Duodenal mucosa (tissue), 2 donors: ENCODE measurements at regions not wholly inside any gene's neighbourhood (a gene's known extent, or its start where the extent isn't known, plus 50 kb on each side); places are given as distances from the start of the nearest gene placed in this dataset.

Source experiments
- H3K27ac ChIP-seq: one replicate; pipeline ENCODE4 v1.7.0; 2013; ENCODE audit warnings: low read depth, low read length
- H3K27me3 ChIP-seq, 2 donors: one replicate each; pipeline ENCODE4 v1.7.0; 2013; ENCODE audit warnings: low read length in 2 of 2, control low read depth in 1 of 2; ENCODE audit not compliant: insufficient read depth in 2 of 2, control insufficient read depth in 1 of 2
- H3K36me3 ChIP-seq, 2 donors: one replicate each; pipeline ENCODE4 v1.7.0; 2013; ENCODE audit warnings: low read length in 2 of 2, control low read depth in 1 of 2; ENCODE audit not compliant: insufficient read depth in 2 of 2, control insufficient read depth in 1 of 2
- H3K4me1 ChIP-seq, 2 donors: one replicate each; pipeline ENCODE4 v1.7.0; 2013; ENCODE audit warnings: low read length in 2 of 2, control low read depth in 1 of 2; ENCODE audit not compliant: insufficient read depth in 2 of 2, control insufficient read depth in 1 of 2
- H3K4me3 ChIP-seq, 2 donors: one replicate each; pipeline ENCODE4 v1.7.0; 2013; ENCODE audit warnings: low read length in 2 of 2, low read depth in 1 of 2
- H3K9ac ChIP-seq, 2 donors: one replicate each; pipeline ENCODE4 v1.7.0; 2013; ENCODE audit warnings: low read length in 2 of 2, low read depth in 1 of 2
- H3K9me3 ChIP-seq, 2 donors: one replicate each; pipeline ENCODE4 v1.7.0; 2013; ENCODE audit warnings: low read length in 2 of 2, control low read depth in 1 of 2; ENCODE audit not compliant: control insufficient read depth in 1 of 2

DNA sequence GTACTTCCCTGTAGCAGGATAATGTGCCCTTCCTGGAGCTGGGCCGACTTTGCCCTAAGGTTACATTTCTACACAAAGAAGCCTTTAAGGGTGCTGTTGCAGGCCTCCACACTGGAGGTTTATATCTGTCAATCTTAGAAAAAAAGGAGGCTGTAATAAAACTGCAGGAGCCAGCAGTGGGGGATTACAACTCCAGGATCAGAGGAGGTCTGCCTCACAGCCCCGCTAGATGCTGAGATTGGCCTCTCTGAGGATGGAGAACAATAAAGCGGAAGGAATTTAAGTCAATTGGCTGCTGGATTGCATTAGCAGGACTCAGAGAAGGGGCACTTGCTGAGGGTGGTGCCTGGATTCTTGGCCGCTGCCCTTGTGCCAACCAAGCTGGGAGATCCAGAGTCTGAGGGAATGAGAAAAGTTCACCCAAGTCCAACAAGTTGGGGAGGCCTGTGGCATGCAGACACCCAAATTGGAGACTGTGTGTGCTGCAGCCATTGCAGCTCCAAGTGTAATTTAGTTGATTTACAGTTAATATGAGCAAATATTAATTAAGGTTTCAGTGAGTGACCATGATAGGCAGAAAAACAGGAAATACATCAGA, 99.0 kb upstream of the SSBP2 start:
- Histone ChIP-seq H3K9me3 (no peaks in the 10 kb centered on the region), H3K4me3 (peak overlapping the region in 1 of 2 donors; percentile 9), H3K4me1 (peaks cover 23 to 25% of the 10 kb centered on the region in 2 donors), H3K27me3 (no peaks in the 10 kb centered on the region), H3K9ac (no peak overlapping the region), H3K27ac (no peak overlapping the region), H3K36me3 (no peaks in the 10 kb centered on the region)

DNA sequence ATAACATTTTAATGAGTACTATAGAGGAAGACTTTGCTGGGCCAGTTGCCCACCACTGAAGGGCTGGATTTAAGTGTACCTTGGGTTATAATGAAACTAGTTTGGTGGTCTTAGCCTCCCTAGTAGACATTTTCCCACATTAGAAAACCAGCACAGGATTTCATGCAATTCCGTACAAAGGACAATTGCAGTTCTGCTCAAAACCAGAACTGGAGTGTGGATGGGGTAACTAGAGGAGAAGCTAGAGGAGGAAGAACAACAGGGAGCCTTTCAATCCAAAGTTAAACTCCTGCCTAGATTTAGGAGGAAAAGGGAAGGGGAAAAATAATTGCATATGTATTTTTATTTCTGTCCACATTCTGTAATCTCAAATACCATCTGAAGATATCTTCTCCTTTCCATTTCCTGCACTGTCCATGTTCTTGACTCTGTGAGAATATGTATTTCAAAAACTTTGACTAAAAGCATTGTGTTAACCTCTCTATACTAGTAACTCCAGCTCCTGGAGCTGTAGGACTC, 97.5 kb upstream of the SSBP2 start:
- Histone ChIP-seq H3K36me3 (no peaks in the 10 kb centered on the region), H3K4me1 (peaks cover 23 to 25% of the 10 kb centered on the region in 2 donors), H3K27ac (no peak overlapping the region), H3K9me3 (no peaks in the 10 kb centered on the region), H3K9ac (no peak overlapping the region), H3K4me3 (peak overlapping the region; percentile 3 to 30), H3K27me3 (no peaks in the 10 kb centered on the region)

DNA sequence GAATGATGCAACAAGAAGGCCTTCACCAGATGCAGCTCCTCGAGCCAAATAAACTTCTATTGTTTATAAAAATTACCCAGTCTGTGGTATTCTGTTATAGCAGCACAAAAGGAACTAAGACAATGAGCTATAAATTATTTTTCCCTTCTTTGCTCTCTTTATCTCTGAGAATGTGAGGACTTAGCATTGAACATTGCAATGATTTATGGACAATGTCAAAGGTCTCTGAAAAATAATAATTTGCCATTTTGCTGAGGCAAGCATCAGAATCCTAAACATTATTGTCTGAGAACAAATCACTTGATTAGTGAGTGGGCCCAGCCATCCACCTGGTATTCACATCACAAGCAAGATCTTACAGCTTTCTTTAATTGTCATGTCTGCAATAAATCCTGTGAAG, 95.4 kb upstream of the SSBP2 start:
- Histone ChIP-seq H3K9me3 (no peaks in the 10 kb centered on the region), H3K4me3 (no peak overlapping the region), H3K9ac (no peak overlapping the region), H3K4me1 (peaks cover 16 to 24% of the 10 kb centered on the region in 2 donors), H3K27me3 (no peaks in the 10 kb centered on the region), H3K36me3 (no peaks in the 10 kb centered on the region), H3K27ac (no peak overlapping the region)

GRCh38 chr5:81843845-81844244, 92.9 kb upstream of the SSBP2 start:
- H3K4me1 ChIP-seq = no peaks in the 10 kb centered on the region
- no peaks in the 10 kb centered on the region for H3K36me3 ChIP-seq
- no peak overlapping the region for H3K4me3 ChIP-seq
- H3K9ac ChIP-seq = no peak overlapping the region
- H3K27ac ChIP-seq = no peak overlapping the region
- H3K9me3 ChIP-seq = no peaks in the 10 kb centered on the region
- no peaks in the 10 kb centered on the region for H3K27me3 ChIP-seq

- H3K27ac ChIP-seq = no peak overlapping the region
- H3K4me1 ChIP-seq = no peaks in the 10 kb centered on the region
- H3K4me3 ChIP-seq = no peak overlapping the region
- H3K9me3 ChIP-seq = no peaks in the 10 kb centered on the region
- no peak overlapping the region for H3K9ac ChIP-seq
- H3K27me3 ChIP-seq = no peaks in the 10 kb centered on the region
- no peaks in the 10 kb centered on the region for H3K36me3 ChIP-seq
These were observed 92.0 kb upstream of the SSBP2 start for GRCh38 chr5:81842795-81843398.

GRCh38 chr5:81839034-81839433, 88.1 kb upstream of the SSBP2 start:
- no peak overlapping the region for H3K27ac ChIP-seq
- no peak overlapping the region for H3K4me3 ChIP-seq
- H3K4me1 ChIP-seq = no peaks in the 10 kb centered on the region
- no peaks in the 10 kb centered on the region for H3K27me3 ChIP-seq
- H3K36me3 ChIP-seq = no peaks in the 10 kb centered on the region
- H3K9me3 ChIP-seq = no peaks in the 10 kb centered on the region
- H3K9ac ChIP-seq = no peak overlapping the region

GRCh38 chr5:81838307-81838906, 87.5 kb upstream of the SSBP2 start:
- Histone ChIP-seq H3K27ac (no peak overlapping the region), H3K9me3 (no peaks in the 10 kb centered on the region), H3K4me3 (no peak overlapping the region), H3K4me1 (no peaks in the 10 kb centered on the region), H3K9ac (no peak overlapping the region), H3K36me3 (no peaks in the 10 kb centered on the region), H3K27me3 (no peaks in the 10 kb centered on the region)

- H3K9me3 ChIP-seq = no peaks in the 10 kb centered on the region
- no peak overlapping the region for H3K27ac ChIP-seq
- H3K4me3 ChIP-seq = no peak overlapping the region
- H3K9ac ChIP-seq = no peak overlapping the region
- no peaks in the 10 kb centered on the region for H3K36me3 ChIP-seq
- no peaks in the 10 kb centered on the region for H3K27me3 ChIP-seq
- no peaks in the 10 kb centered on the region for H3K4me1 ChIP-seq
These were observed 86.9 kb upstream of the SSBP2 start for GRCh38 chr5:81837667-81838306.

- H3K36me3 ChIP-seq = no peaks in the 10 kb centered on the region
- H3K9me3 ChIP-seq = no peaks in the 10 kb centered on the region
- no peaks in the 10 kb centered on the region for H3K4me1 ChIP-seq
- no peak overlapping the region for H3K9ac ChIP-seq
- no peaks in the 10 kb centered on the region for H3K27me3 ChIP-seq
- no peak overlapping the region for H3K4me3 ChIP-seq
- H3K27ac ChIP-seq = no peak overlapping the region
These were observed 85.0 kb upstream of the SSBP2 start for GRCh38 chr5:81835814-81836367.
